ENCODE measurements at regions not wholly inside any gene's neighbourhood (a gene's known extent, or its start where the extent isn't known, plus 50 kb on each side); places are given as distances from the start of the nearest gene placed in this dataset.

DNA sequence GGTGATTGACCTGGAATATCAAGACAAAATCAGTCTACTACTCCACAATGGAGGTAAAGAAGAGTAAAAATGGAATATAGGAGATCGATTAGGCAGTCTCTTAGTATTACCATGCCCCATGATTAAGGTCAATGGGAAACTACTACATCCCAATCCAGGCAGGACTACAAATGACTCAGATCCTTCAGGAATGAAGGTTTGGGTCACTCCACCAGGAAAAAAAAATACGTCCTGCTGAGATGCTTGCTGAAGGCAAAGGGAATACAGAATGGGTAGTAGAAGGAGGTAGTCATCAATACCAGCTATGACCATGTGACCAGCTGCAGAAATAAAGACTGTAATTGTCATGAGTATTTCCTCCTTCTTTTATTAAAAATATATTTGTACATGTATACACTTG lies 103.4 kb upstream of the NPAS2 start:
- TF ChIP-seq Cebpa-rat (IDR thresholded peaks at IDR 0.05), result no peak
- Histone ChIP-seq H3K4me3 (no peak overlapping the region), H3K4me2 (no peak overlapping the region), H3K36me3 (no peaks in the 10 kb centered on the region), H3K9me3 (no peaks in the 10 kb centered on the region), H3K27me3 (no peaks in the 10 kb centered on the region), H3K4me1 (no peaks in the 10 kb centered on the region), H3K27ac (no peak overlapping the region), H4K20me1 (no peaks in the 10 kb centered on the region), H3K9ac (no peak overlapping the region)

DNA sequence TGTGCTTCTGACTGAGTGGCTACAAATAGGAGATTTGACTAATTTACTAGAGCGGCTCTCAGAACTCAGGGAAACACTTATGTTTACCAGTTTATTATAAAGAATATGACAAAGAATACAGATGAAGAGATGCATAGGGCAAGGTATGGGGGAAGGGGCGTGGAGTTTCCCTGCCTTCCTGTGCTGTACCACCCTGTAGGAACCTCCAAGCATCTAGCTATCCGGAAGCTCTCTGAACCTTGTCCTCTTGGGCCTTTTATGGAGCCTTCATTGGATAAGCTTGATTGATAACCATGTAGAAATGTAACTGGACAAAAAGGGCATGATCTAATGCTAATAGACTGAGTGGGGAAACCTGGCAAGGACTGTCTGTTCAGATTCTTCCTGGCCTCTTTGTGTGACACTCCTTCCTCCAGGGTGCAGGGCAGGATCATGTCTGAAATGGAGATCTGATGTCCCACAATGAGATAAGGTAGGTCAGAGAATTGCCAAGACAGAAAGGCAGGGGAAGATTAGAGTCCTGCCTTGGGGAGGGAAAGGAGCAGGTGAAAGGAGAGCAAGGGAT lies 101.8 kb upstream of the NPAS2 start:
- Histone ChIP-seq H3K27ac (no peak overlapping the region), H3K4me3 (no peak overlapping the region), H3K36me3 (no peaks in the 10 kb centered on the region), H3K4me1 (no peaks in the 10 kb centered on the region), H3K27me3 (no peaks in the 10 kb centered on the region), H4K20me1 (no peaks in the 10 kb centered on the region), H3K4me2 (no peak overlapping the region), H3K9me3 (no peaks in the 10 kb centered on the region), H3K9ac (no peak overlapping the region)
- no peak for TF ChIP-seq Cebpa-rat (IDR thresholded peaks at IDR 0.05)

DNA sequence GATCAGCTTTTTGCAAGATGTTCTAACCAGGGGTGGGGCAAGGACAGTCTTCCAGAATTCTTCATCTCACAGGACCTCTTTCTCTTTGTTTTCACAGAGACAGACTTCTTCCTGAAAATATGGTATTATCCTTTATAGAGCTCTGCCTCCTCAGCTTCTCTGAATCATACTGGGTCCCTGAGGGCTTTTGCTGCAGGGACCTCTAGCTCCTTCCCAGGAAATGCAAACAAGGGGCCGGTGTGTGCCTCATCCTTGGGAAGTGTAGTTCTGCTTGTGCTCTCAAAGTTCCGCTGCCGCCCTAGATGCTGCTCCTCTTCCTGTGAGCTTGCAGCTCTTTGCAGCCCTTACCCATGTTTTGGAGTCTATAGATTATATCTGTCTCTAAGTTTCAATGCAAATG lies 99.5 kb upstream of the NPAS2 start:
- no peaks in the 10 kb centered on the region for H3K4me1 ChIP-seq
- no peak for TF ChIP-seq Cebpa-rat (IDR thresholded peaks at IDR 0.05)
- no peak overlapping the region for H3K27ac ChIP-seq
- no peaks in the 10 kb centered on the region for H3K9me3 ChIP-seq
- no peak overlapping the region for H3K4me3 ChIP-seq
- no peak overlapping the region for H3K9ac ChIP-seq
- no peaks in the 10 kb centered on the region for H3K27me3 ChIP-seq
- no peaks in the 10 kb centered on the region for H4K20me1 ChIP-seq
- H3K4me2 ChIP-seq, result no peak overlapping the region
- no peaks in the 10 kb centered on the region for H3K36me3 ChIP-seq

DNA sequence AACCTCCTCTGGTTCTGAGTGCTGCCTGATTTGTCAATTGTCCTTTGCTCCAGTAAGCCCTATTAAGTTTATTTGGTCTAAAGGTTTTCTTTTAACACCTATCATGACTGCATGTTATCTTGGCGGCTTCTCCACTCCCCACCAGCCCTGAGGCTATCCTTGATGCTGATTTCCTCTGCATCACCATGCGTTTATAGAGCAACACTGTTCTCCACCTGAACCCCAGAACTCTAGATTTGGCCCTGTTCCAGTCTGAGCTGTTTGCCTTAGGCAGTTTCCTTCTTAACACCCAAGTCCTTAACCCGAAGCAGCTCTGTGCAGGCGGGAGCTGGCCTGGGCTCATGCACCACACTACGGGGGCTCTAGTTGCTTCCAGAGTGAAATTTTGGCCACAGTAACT lies 98.2 kb upstream of the NPAS2 start:
- no peaks in the 10 kb centered on the region for H3K9me3 ChIP-seq
- no peak overlapping the region for H3K9ac ChIP-seq
- H3K4me1 ChIP-seq, result no peaks in the 10 kb centered on the region
- no peak overlapping the region for H3K27ac ChIP-seq
- no peaks in the 10 kb centered on the region for H4K20me1 ChIP-seq
- H3K36me3 ChIP-seq, result no peaks in the 10 kb centered on the region
- TF ChIP-seq Cebpa-rat (IDR thresholded peaks at IDR 0.05), result no peak
- no peak overlapping the region for H3K4me2 ChIP-seq
- H3K4me3 ChIP-seq, result no peak overlapping the region
- H3K27me3 ChIP-seq, result no peaks in the 10 kb centered on the region

DNA sequence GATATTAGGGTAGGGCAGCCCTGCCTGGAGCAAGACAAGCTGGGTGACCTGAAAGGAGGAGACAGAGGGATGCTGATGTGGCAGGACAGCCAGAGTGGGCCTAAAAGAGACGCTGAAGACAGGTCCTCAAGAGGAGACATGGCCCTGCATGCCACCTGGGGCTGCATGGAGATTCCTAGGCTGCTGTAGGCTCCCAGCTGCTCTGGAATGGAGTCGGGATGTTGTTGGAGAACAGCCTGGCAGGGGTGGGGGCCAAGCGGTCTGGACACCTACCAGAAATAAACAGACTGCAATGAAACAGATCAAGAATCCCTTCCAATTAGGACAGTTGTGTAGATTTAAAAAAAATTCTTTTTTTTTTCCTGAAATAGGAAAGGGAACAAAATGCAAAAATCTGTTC lies 97.8 kb upstream of the NPAS2 start:
- Histone ChIP-seq H3K9ac (no peak overlapping the region), H4K20me1 (no peaks in the 10 kb centered on the region), H3K4me2 (no peak overlapping the region), H3K36me3 (no peaks in the 10 kb centered on the region), H3K27ac (no peak overlapping the region), H3K27me3 (no peaks in the 10 kb centered on the region), H3K4me1 (no peaks in the 10 kb centered on the region), H3K4me3 (no peak overlapping the region), H3K9me3 (no peaks in the 10 kb centered on the region)
- no peak for TF ChIP-seq Cebpa-rat (IDR thresholded peaks at IDR 0.05)

DNA sequence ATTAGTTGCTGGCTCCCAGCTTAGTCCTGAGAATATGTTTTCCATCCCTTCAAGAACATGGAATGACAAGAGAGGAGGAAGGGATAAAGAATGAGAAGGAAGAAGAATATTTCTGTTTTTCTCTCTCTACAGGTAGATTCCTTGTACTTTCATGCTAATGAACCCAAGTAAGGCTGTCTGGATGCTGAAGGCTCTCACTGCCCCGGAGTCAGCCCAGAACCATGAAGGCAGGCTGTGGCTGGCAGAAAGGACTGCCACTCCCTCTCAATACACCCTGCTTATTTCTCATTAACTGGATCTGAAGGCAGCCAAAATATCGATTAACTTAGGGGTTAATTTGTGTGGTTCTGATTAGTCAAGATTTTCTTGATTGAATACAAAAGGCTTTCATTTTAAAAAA lies 93.1 kb upstream of the NPAS2 start:
- H3K9me3 ChIP-seq, result peaks cover 7% of the 10 kb centered on the region

DNA sequence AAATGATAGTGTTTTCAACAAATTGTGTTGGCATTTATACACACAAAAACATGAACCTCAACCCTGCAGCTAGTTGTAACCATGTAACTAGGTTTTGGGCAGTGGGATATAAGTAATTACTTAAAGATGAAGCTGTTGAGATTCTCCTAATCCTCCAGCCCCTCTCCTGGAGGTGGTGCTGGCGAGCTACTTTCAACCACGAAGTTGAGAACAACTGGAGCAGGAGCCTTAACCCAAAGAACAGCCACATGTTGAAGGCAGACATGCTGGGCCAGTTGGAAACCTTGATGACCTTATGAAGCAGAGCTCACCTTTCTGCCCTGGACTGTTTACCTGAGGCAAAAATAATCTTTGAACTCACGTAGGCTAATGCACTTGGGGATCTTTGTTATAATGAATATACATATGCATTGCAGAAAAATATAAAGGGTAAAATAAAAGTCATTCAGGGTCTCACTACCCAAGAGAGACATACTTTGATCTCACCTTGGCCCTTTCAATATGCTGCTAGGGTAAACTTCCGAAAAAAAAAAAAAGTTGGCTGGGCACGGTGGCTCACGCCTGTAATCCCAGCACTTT lies 89.6 kb upstream of the NPAS2 start:
- Histone ChIP-seq H3K36me3 (no peaks in the 10 kb centered on the region), H3K9ac (no peak overlapping the region), H4K20me1 (no peaks in the 10 kb centered on the region), H3K4me2 (no peak overlapping the region), H3K4me1 (no peaks in the 10 kb centered on the region), H3K27me3 (no peaks in the 10 kb centered on the region), H3K27ac (no peak overlapping the region), H3K4me3 (no peak overlapping the region), H3K9me3 (peaks cover 7% of the 10 kb centered on the region)
- TF ChIP-seq Cebpa-rat (IDR thresholded peaks at IDR 0.05), result no peak

More for the DNA sequence above, 93.1 kb upstream of the NPAS2 start:
- H3K36me3 ChIP-seq, result no peaks in the 10 kb centered on the region
- H4K20me1 ChIP-seq, result no peaks in the 10 kb centered on the region
- TF ChIP-seq Cebpa-rat (IDR thresholded peaks at IDR 0.05), result no peak
- no peak overlapping the region for H3K4me2 ChIP-seq
- no peak overlapping the region for H3K4me3 ChIP-seq
- H3K9ac ChIP-seq, result no peak overlapping the region
- H3K27ac ChIP-seq, result no peak overlapping the region
- H3K27me3 ChIP-seq, result no peaks in the 10 kb centered on the region
- no peaks in the 10 kb centered on the region for H3K4me1 ChIP-seq

DNA sequence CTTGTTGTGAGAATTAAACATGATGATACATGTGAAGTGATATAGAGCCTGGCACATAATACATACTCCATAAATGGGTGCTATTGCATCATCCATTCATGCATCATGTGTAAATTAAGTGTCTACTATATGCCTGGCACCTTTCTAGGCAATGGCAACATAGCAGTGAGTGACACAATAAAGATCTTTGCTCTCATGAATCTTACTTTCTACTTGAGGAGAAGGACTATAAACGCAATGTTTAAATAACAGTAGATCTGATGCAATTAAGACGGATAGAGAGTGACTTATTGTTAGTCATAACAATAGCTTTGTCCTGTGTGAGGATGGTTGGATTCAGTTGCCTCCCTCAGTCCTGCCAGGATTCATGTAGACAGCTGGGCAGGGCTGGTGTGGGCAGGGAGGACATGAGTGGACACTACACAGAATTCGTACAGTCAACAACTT lies 88.4 kb upstream of the NPAS2 start:
- peaks cover 7% of the 10 kb centered on the region for H3K9me3 ChIP-seq
- H3K4me2 ChIP-seq, result no peak overlapping the region
- no peaks in the 10 kb centered on the region for H3K27me3 ChIP-seq

DNA sequence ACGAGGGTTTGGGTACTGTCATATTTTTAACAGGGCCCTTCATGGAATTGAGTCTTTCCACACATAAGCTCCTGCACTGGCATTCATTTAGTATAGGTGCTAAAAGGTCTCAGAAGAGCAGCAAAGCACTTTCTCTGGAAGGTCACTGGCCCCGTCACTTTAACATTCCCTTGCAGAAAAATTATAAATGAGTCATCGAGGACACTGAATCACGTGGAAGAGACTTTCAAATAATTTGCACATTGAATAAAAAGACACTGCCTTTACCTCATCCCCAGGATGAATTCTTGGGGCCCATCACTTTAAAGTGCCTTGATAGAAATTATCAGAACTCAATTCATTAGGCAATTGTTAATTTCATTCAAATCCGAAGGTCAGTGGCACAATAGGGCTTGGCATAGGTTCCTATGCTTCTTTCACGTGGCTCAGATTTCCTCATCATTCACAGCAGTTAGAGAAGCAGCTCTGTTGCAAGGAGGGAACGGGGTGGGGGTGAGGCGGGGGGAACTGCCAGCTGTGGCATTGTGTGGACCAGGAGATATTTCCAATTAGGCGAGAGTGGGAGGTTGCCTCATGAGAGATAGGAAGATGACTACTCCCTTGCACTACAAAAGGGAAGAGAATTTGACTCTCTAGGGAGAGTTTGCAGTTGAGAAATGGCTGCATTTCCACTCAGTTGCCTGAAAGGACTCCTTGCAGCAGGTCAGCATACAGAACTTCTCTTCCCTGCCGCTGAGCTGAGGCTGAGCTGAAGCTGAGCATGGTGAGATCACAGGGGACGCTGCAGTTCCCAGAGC lies 86.3 kb upstream of the NPAS2 start:
- TF ChIP-seq Cebpa-rat (IDR thresholded peaks at IDR 0.05), result no peak
- Histone ChIP-seq H3K4me3 (no peak overlapping the region), H3K4me2 (no peak overlapping the region), H3K9me3 (peaks cover 7% of the 10 kb centered on the region), H3K27ac (no peak overlapping the region), H3K27me3 (no peaks in the 10 kb centered on the region), H3K36me3 (no peaks in the 10 kb centered on the region), H3K9ac (no peak overlapping the region), H3K4me1 (no peaks in the 10 kb centered on the region), H4K20me1 (no peaks in the 10 kb centered on the region)

More for the DNA sequence above, 88.4 kb upstream of the NPAS2 start:
- no peaks in the 10 kb centered on the region for H3K36me3 ChIP-seq
- no peak for TF ChIP-seq Cebpa-rat (IDR thresholded peaks at IDR 0.05)
- H3K27ac ChIP-seq, result no peak overlapping the region
- no peaks in the 10 kb centered on the region for H3K4me1 ChIP-seq
- no peak overlapping the region for H3K9ac ChIP-seq
- no peaks in the 10 kb centered on the region for H4K20me1 ChIP-seq
- no peak overlapping the region for H3K4me3 ChIP-seq

DNA sequence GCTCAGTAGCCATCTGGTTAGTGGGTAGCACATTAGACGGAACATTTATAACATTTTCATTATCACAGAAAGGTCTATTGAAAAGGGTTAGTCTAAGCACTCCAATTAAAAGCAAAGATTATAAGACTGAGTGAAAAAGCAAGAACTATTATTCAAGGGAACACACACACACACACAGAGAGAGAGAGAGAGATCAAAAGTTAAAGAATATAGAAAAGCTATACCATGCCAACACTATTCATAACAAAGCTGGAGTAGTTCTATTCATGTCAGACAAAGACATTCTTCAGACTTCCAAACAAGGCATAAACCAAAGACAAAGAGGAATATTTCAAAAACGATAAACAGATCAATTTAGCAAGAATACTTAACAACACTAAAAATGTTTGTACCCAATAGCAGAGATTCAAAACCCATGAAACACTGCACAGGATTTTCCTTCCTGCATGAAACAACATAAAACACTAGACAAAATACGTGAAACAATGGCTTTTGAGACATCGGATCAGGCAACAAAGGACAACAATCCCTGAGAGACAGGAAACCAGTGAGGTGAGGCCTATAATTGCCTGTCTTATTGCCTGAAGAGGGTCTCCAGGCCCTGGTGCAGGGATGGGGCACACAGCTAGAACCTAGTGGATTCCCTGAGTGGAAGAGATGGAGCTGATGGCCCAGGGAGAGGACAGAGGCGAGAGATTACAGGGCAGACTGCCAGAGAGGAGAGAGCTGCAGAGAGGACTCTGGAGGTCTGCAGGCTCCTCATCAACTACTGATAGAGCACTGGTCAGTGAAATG lies 83.6 kb upstream of the NPAS2 start:
- TF ChIP-seq Cebpa-rat (IDR thresholded peaks at IDR 0.05), result no peak
- no peaks in the 10 kb centered on the region for H3K36me3 ChIP-seq
- no peaks in the 10 kb centered on the region for H3K9me3 ChIP-seq
- H3K27me3 ChIP-seq, result no peaks in the 10 kb centered on the region
- H4K20me1 ChIP-seq, result no peaks in the 10 kb centered on the region
- H3K4me1 ChIP-seq, result no peaks in the 10 kb centered on the region
- H3K4me2 ChIP-seq, result no peak overlapping the region
- no peak overlapping the region for H3K9ac ChIP-seq
- H3K4me3 ChIP-seq, result no peak overlapping the region
- no peak overlapping the region for H3K27ac ChIP-seq
